ENCODE measurements at regions not wholly inside any gene's neighbourhood (a gene's known extent, or its start where the extent isn't known, plus 50 kb on each side); places are given as distances from the start of the nearest gene placed in this dataset.

DNA sequence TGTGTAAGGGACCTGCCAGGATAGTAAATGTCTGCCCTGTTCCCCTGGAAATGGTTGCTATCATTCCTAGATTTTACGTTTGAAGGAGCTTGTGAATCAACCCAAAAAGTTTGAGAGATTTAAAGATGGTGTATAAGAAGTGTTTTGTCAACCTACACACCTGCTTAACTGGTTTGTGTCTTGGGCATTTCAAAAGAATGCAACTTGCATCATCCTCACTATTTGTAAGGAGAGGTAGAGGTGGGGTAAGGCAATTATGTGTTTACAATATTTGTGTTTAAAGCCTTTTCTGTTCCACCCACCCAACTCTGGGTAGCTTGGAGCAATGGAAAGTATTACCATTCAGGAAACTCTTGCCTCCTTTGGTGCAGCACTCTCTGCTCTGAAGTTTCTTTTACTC is 314.2 kb upstream of the RARB start:
- H3K27ac ChIP-seq = no peak overlapping the region
- no peak for TF ChIP-seq ZFX (IDR thresholded peaks at IDR 0.05; ENCODE audit: borderline replicate concordance)
- TF ChIP-seq, protein P1, sequence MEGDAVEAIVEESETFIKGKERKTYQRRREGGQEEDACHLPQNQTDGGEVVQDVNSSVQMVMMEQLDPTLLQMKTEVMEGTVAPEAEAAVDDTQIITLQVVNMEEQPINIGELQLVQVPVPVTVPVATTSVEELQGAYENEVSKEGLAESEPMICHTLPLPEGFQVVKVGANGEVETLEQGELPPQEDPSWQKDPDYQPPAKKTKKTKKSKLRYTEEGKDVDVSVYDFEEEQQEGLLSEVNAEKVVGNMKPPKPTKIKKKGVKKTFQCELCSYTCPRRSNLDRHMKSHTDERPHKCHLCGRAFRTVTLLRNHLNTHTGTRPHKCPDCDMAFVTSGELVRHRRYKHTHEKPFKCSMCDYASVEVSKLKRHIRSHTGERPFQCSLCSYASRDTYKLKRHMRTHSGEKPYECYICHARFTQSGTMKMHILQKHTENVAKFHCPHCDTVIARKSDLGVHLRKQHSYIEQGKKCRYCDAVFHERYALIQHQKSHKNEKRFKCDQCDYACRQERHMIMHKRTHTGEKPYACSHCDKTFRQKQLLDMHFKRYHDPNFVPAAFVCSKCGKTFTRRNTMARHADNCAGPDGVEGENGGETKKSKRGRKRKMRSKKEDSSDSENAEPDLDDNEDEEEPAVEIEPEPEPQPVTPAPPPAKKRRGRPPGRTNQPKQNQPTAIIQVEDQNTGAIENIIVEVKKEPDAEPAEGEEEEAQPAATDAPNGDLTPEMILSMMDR (IDR thresholded peaks at IDR 0.05) = no peak

DNA sequence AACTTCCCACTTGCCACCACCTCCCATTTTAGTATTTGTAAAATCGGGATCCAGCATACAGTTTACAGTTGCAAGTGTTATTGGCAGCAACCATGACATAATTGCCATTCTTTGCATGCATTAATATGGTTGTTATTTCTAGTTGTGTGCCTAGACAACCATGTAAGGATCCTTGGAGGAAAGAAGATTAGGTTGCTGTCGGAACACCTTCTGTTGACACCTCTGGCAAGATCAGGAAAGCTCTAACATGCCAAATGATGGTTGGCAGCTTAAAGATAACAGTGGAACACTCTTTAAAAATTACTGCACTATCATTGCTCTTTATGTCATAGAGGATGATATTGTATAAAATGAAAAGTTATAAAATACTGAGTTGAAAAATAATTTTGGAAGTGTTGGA is 313.5 kb upstream of the RARB start:
- H3K27ac ChIP-seq = no peak overlapping the region
- TF ChIP-seq, protein P1 (IDR thresholded peaks at IDR 0.05) = no peak

DNA sequence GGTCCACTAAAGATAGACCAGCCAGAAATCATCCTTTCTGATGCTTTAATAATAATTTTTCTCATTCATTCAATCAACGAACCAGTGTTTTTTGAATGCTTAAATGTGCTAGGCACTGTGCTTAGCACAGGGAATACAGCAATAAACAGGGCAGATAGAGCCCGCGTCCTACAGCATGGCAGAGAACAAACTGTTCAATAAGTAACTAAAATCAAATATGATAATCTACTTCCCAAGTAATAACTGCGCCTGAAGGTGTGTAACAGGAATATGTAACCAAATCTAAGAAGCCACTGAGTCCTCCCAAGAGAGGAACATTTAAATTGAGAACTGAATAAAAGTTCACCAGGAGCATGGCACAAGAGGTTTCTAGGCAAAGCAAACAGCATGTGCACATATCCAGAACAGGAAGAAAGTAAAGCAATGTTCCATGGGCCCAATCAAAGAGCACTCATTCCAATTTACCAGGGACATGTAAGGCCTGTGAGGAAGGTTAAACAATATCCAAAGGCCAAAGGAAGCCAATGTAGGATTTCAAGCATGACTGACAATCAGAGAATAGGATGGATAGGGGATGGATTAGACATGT is 311.0 kb upstream of the RARB start:
- TF ChIP-seq, protein P1 (IDR thresholded peaks at IDR 0.05) = no peak
- TF ChIP-seq ZFX (IDR thresholded peaks at IDR 0.05; ENCODE audit: borderline replicate concordance) = no peak
- no peak overlapping the region for H3K27ac ChIP-seq

DNA sequence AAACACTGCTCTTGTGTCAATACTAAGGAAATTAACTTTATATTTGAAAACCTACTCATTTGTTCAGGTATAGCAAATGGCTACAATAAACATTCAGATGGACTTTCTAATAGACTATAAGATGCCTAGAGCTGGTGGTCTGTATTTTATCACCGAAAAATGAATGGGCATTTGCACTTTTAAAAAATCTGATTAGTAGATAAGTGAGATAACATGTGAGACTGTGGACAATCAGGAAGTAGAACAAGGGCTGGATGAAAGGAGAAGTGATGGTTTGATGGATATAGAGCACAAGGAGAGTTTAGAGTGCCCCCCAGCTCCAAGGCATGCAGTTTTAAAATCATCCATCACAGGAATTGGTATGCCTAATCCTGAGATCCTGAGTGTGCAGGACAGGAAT is 308.4 kb upstream of the RARB start:
- TF ChIP-seq, protein P1 (IDR thresholded peaks at IDR 0.05) = no peak
- no peak for TF ChIP-seq ZFX (IDR thresholded peaks at IDR 0.05; ENCODE audit: borderline replicate concordance)
- no peak overlapping the region for H3K27ac ChIP-seq

DNA sequence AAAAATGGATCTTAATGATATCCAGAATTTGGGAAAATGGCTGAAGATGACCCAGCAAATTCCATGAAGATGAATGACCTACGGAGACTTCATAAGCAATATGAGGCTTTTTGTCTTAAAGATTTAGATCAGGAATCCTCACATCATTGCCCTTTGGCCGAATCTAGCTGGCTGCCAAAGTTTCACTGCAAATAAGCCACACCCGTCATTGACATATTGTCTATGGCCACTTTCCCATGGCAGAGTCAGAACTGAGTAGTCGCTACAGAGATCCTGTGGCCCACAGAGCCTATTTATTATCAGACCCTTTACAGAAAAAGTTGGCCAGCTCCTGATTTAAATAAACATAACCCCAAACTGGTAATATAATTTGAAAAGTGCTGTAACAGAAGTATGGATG is 307.4 kb upstream of the RARB start:
- no peak overlapping the region for H3K27ac ChIP-seq
- TF ChIP-seq, protein P1 (IDR thresholded peaks at IDR 0.05) = no peak
- no peak for TF ChIP-seq ZFX (IDR thresholded peaks at IDR 0.05; ENCODE audit: borderline replicate concordance)

DNA sequence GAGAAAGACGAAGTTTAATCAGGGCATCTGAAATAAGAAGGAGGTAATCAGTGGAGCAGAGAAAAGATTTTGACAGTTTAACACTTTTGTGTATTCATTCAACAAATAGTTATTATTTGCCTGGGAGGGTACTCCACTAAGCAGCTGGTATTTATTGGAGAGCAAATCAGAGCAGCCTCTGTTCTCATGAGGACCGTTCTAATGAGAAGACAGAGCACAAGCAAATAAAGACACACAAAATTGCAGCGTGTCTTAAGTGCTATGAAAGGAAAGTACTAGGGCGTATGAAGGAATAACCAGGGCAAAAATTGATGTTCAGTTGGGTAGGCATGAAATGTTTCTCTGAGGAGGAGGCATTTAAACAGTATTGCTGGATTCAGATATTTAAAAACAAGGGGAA is 302.9 kb upstream of the RARB start:
- no peak overlapping the region for H3K27ac ChIP-seq
- TF ChIP-seq, protein P1 (IDR thresholded peaks at IDR 0.05) = no peak
- TF ChIP-seq ZFX (IDR thresholded peaks at IDR 0.05; ENCODE audit: borderline replicate concordance) = no peak

DNA sequence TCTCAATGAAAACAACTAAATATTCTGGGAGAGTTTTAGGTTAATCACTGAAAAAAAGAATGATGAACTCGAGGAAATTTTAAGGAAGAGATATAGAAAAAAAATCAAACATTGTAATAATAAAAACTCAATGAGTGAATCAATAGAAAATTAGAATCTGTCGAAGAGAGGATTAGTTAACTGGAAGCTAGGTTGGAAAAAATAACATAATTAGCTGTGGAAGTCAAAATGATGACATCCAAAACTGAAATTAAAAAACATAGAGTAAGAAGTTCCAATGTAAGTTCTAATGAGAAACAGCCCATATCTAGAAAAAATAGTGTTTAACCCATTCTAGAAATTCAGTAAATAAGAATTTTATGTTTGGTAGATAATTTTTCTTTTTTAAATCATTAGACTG is 299.3 kb upstream of the RARB start:
- H3K27ac ChIP-seq = no peak overlapping the region
- no peak for TF ChIP-seq ZFX (IDR thresholded peaks at IDR 0.05; ENCODE audit: borderline replicate concordance)
- TF ChIP-seq, protein P1 (IDR thresholded peaks at IDR 0.05) = no peak
